HG02588 (cell line): ENCODE measurements at regions not wholly inside any gene's neighbourhood (a gene's known extent, or its start where the extent isn't known, plus 50 kb on each side); places are given as distances from the start of the nearest gene placed in this dataset.
"Not testable (repeated sequence)": the region's sequence is repeated elsewhere in the genome, so short reads cannot be mapped to it uniquely, and the experiment has no call there.

Experiments
- ATAC-seq: cut with Tn5 transposase; IDR thresholded peaks from one replicate; pipeline ENCODE4 v1.9.1; 2021; ENCODE audit warnings: mild to moderate bottlenecking, moderate library complexity; ENCODE audit not compliant: unreplicated experiment

DNA sequence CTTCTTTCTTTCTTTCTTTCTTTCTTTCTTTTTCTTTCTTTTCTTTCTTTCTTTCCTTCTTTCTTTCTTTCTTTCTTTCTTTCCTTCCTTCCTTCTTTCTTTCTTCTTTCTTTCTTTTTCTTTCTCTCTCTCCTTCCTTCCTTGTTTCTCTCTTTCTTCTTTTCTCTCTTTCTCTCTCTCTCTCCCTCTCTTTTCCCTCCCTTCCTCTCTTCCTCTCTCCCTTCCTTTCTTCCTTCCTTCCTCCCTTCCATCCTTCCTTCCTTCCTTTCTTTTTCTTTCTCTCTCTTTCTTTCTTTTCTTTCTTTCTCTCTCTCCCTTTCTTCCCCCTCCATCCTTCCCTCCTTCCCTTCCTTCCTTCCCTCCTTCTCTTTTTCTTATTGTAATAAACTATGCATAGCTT is 105.5 kb downstream of the ZBTB18 start:
- not testable (repeated sequence) for ATAC-seq

- no peak for ATAC-seq
Observed at GRCh38 chr1:244157731-244158438, 106.8 kb downstream of the ZBTB18 start.

DNA sequence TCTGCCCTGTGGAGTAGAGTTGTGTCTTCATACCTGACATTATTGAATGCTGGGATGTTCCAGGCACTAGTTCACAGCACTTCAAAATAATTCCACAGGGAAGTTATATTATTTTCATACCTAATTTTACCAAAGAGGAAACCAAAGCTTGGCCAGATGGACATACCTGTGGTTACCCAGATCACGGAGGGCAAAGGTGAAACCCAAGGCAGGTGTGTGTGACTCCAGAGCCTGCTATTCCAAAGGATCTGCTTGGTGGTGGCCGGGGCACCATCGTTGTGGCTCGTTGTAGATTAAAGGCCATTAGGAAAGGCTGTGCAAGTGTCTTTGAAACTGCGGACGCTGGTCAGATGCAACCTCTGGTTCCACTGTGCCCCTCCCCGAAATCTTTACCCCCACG is 108.6 kb downstream of the ZBTB18 start:
- no peak for ATAC-seq

DNA sequence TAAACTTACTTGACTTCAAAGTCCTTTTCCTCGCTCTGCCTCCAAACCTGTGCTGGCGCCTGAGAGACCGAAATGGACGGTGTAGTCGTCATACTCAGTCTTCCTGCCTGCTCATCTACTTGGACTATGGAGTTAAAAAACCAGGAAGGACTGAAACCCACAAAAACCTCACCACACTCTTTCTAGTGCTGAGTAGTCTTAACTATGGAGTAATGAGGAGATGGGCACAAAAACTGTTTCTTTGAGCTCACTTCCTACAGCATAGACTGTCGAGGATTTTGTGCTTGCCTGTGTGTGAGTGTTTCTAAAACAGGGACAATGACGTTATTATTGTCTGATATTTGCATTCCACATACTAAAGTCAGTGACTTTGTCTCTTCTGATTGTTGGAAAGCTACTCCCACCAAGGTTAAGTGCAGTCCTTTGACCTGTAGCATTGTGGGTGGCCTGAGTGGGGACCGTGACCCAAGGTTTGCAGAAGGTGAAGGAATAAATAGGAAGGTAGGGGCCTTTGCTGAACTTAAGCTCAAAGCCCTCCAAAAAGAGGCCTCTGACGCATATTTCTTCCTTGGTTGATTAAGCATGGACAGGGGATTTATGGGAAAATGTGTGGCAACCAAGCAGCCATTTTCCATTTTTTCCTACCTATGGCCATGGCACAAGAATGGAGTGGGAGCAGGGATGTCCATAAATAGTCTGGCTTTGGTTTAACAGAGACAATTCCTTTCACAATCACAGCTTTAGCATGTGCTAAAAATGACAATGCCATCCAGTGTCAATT is 109.6 kb downstream of the ZBTB18 start:
- ATAC-seq, result no peak

GRCh38 chr1:244161236-244161510 is 110.1 kb downstream of the ZBTB18 start:
- no peak for ATAC-seq

- no peak for ATAC-seq
Observed at GRCh38 chr1:244162786-244163530, 111.9 kb downstream of the ZBTB18 start.

DNA sequence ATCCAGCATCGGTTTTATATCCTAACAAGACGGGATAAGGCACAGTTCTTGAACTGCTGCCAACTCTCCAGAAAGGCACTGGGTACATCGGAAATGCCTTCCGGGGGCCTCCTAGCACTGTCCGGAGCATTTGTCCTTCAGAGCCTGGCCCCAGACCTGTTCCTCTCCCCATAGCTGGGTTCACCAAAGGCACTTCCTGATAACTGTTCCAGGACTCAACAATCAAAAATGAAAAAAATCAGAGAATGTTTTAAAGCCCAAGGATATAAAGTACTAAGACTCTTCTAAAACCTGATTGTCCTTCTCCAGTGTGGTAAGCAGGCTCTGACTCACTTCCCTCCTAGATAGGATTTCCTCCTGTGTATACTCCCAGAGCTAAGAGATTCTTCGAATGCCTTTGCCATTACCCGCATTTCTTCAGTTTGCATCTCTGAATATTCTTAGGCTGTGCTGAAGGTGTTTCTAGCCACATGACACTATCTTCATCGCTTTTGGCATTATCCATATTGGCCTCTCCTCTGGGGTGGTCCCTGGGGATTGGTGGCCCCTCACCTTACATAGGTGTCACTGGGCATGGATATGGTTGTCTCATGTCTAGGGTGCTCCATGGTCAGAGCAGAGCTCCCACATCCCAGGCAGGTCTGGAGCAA is 112.9 kb downstream of the ZBTB18 start:
- no peak for ATAC-seq

- ATAC-seq, result no peak
Observed at GRCh38 chr1:244164511-244164890, 113.4 kb downstream of the ZBTB18 start.

- no peak for ATAC-seq
Observed at GRCh38 chr1:244165021-244165420, 113.9 kb downstream of the ZBTB18 start.

GRCh38 chr1:244165701-244166100 is 114.6 kb downstream of the ZBTB18 start:
- ATAC-seq, result no peak

- ATAC-seq, result no peak
Observed at GRCh38 chr1:244171241-244171985, 120.3 kb downstream of the ZBTB18 start.

DNA sequence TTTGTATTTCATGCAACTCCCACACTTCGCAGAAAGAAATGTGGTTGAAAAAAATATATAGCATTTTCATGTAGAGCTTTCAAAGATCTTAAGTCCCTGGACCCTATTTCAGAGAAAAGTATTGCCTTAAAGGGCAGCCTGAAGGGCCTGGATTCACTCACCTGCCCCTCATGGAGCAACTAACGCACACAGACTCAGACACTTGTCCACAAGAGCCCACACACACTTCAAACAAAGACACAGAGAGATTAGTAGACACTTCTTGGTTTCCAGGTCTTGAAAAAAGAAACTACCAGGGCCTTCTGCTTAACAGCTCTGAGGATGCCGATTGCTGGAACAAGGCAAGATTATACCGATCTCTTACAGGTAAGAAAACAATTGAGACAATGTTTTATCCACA is 122.2 kb downstream of the ZBTB18 start:
- no peak for ATAC-seq

DNA sequence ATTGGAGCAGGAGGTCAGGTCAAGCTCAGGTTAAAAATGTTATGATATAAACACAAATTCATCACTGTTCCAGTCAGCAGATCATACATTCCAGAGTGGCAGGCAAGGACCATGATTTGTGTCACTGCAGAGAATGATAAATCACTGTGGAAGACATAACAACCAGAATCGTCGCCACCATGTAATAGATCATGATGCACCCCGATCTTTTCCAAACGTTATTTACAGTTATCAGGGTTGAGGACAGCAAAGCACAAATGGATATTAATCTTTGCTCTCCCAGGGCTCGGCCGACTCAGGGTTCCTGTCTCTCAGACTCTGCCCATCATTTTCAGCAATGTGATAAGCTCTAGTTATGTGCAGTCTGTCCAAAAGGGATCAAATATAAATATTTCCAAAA is 122.7 kb downstream of the ZBTB18 start:
- no peak for ATAC-seq

GRCh38 chr1:244174922-244175521 is 123.9 kb downstream of the ZBTB18 start:
- no peak for ATAC-seq

GRCh38 chr1:244176201-244176600 is 125.1 kb downstream of the ZBTB18 start:
- ATAC-seq, result no peak

DNA sequence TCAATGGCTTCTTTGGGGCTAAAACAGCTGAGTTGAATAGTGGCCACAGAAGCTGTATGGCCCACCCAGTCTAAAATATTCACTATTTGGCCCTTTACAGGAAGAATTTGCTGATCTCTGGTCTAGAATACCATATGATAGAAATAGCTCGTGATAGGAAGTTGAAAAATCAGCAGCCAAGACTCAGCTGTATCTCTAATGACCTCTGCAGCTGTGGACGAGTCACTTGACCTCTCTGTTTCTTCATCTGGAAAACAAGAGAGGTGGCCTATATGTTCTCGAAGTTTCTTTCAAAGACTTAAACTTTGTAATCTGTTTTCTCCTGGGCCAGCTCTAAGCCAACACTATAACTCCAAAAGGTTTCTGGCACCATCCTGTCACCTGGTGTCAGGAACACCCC is 129.2 kb downstream of the ZBTB18 start:
- ATAC-seq, result no peak

- no peak for ATAC-seq
Observed at GRCh38 chr1:244181867-244182266, 130.8 kb downstream of the ZBTB18 start.

DNA sequence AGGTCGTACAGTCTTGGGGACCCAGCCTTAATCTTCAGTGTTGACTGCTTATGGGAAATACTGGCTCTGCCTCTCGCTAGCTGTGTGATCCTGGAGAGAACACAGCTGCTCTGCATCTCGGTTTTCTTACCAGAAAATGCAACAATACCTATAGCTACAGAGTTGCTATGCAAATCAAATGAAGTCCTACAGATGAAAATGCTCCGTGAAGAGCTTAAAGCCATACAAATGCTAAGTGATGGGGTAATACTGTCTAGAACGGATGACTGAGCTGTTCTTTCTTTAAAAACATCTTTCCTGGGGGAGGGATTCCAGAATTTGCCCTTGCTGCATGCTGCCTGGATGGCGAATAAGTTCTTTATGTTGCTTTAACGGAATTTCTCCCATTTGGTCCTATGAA is 132.0 kb downstream of the ZBTB18 start:
- no peak for ATAC-seq

DNA sequence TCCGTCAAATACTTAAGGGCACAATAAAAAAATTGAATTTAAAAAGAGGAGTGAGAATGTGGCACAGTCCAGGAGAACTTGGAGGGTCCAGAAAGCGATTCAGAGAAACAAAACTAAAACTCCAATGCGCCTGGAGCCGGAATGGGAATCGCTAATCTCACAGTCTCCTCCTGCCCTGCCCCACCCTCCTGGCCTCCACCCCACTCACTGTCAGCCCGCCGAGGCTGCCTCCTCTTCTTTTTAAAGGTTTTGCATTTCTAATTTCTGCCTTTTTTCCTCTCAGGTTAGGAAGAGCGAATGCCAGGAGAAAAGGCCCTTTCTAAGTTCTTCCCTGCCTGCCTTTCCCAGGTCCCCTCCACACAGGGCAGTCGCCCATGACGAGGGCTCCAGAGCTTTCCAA is 135.3 kb downstream of the ZBTB18 start:
- no peak for ATAC-seq

GRCh38 chr1:244187310-244187709 is 136.2 kb downstream of the ZBTB18 start:
- no peak for ATAC-seq
